GM18498 (cell line): ENCODE measurements at regions not wholly inside any gene's neighbourhood (a gene's known extent, or its start where the extent isn't known, plus 50 kb on each side); places are given as distances from the start of the nearest gene placed in this dataset.

Source experiments
- ATAC-seq: cut with Tn5 transposase; IDR thresholded peaks from one replicate; pipeline ENCODE4 v1.9.1; 2021; ENCODE audit warnings: mild to moderate bottlenecking, moderate library complexity; ENCODE audit not compliant: unreplicated experiment

GRCh38 chr18:21162786-21163185 is 51.2 kb upstream of the ROCK1 start:
- no peak for ATAC-seq

- no peak for ATAC-seq
Observed at GRCh38 chr18:21163647-21164547, 52.3 kb upstream of the ROCK1 start.

- ATAC-seq = no peak
Observed at GRCh38 chr18:21164548-21165095, 53.0 kb upstream of the ROCK1 start.

- ATAC-seq = no peak
Observed at GRCh38 chr18:21167641-21168377, 56.2 kb upstream of the ROCK1 start.

- no peak for ATAC-seq
Observed at GRCh38 chr18:21168880-21169279, 57.3 kb upstream of the ROCK1 start.

GRCh38 chr18:21177822-21178221 is 64.2 kb upstream of the GREB1L start:
- ATAC-seq = no peak

GRCh38 chr18:21179590-21180220 is 62.3 kb upstream of the GREB1L start:
- peak; percentile 82 for ATAC-seq

GRCh38 chr18:21180588-21180987 is 61.4 kb upstream of the GREB1L start:
- no peak for ATAC-seq

GRCh38 chr18:21181766-21182165 is 60.3 kb upstream of the GREB1L start:
- no peak for ATAC-seq

GRCh38 chr18:21183670-21184069 is 58.4 kb upstream of the GREB1L start:
- no peak for ATAC-seq

- no peak for ATAC-seq
Observed at GRCh38 chr18:21184396-21184996, 57.5 kb upstream of the GREB1L start.

- ATAC-seq = no peak
Observed at GRCh38 chr18:21187886-21188285, 54.1 kb upstream of the GREB1L start.

GRCh38 chr18:21191596-21192307 is 50.3 kb upstream of the GREB1L start:
- no peak for ATAC-seq
